ENCODE measurements at regions not wholly inside any gene's neighbourhood (a gene's known extent, or its start where the extent isn't known, plus 50 kb on each side); places are given as distances from the start of the nearest gene placed in this dataset.
A peak's percentile ranks its signal among the peaks of the same experiment; 100 is the strongest.

- TF ChIP-seq ZFY (CRISPR knock-in tag; IDR thresholded peaks at IDR 0.05) (peak; percentile 39; the same call in 1 of the 2 replicates), FOXM1 (CRISPR knock-in tag; IDR thresholded peaks at IDR 0.05) (no peak), ZFX (CRISPR knock-in tag; IDR thresholded peaks at IDR 0.05; ENCODE audit: low read depth) (peak; percentile 47), KDM4B (CRISPR knock-in tag; IDR thresholded peaks at IDR 0.05) (peak; percentile 39; the same call in 1 of the 2 replicates), ARNT2 (CRISPR knock-in tag; IDR thresholded peaks at IDR 0.05; ENCODE audit: low read depth) (0 out of 2 replicates have a peak, but pooled peaks have one; percentile 25), ZUFSP (CRISPR knock-in tag; IDR thresholded peaks at IDR 0.05; ENCODE audit: borderline replicate concordance) (no peak), ZMYM4 (CRISPR knock-in tag; IDR thresholded peaks at IDR 0.05) (0 out of 2 replicates have a peak, but pooled peaks have one; percentile 31), HNRNPLL (IDR thresholded peaks at IDR 0.05; ENCODE audit: low read depth, low read length, poor library complexity, severe bottlenecking) (peak; percentile 15), MED8 (CRISPR knock-in tag; IDR thresholded peaks at IDR 0.05; ENCODE audit: insufficient replicate concordance) (no peak), ZNF777 (CRISPR knock-in tag; IDR thresholded peaks at IDR 0.05) (peak; percentile 71), HOXA7 (CRISPR knock-in tag; IDR thresholded peaks at IDR 0.05) (0 out of 2 replicates have a peak, but pooled peaks have one; percentile 9), ZNF235 (CRISPR knock-in tag; IDR thresholded peaks at IDR 0.05; ENCODE audit: borderline replicate concordance) (0 out of 2 replicates have a peak, but pooled peaks have one; percentile 36), RNF2 (conservative IDR thresholded peaks at IDR 0.05; ENCODE audit: low read depth) (0 out of 2 replicates have a peak, but pooled peaks have one; percentile 42), GZF1 (CRISPR knock-in tag; IDR thresholded peaks at IDR 0.05) (0 out of 2 replicates have a peak, but pooled peaks have one; percentile 8), KLF16 (CRISPR knock-in tag; IDR thresholded peaks at IDR 0.05) (peak in 1 of 2 experiments; percentile 4; a peak in 1 of 4 replicates)
- TF ChIP-seq, protein P1, sequence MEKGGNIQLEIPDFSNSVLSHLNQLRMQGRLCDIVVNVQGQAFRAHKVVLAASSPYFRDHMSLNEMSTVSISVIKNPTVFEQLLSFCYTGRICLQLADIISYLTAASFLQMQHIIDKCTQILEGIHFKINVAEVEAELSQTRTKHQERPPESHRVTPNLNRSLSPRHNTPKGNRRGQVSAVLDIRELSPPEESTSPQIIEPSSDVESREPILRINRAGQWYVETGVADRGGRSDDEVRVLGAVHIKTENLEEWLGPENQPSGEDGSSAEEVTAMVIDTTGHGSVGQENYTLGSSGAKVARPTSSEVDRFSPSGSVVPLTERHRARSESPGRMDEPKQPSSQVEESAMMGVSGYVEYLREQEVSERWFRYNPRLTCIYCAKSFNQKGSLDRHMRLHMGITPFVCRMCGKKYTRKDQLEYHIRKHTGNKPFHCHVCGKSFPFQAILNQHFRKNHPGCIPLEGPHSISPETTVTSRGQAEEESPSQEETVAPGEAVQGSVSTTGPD (CRISPR knock-in tag; IDR thresholded peaks at IDR 0.05): no peak
- TF ChIP-seq, protein P2, sequence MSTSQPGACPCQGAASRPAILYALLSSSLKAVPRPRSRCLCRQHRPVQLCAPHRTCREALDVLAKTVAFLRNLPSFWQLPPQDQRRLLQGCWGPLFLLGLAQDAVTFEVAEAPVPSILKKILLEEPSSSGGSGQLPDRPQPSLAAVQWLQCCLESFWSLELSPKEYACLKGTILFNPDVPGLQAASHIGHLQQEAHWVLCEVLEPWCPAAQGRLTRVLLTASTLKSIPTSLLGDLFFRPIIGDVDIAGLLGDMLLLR (CRISPR knock-in tag; IDR thresholded peaks at IDR 0.05): peak; percentile 35; the same call in 1 of the 2 replicates
- TF ChIP-seq, protein P3, sequence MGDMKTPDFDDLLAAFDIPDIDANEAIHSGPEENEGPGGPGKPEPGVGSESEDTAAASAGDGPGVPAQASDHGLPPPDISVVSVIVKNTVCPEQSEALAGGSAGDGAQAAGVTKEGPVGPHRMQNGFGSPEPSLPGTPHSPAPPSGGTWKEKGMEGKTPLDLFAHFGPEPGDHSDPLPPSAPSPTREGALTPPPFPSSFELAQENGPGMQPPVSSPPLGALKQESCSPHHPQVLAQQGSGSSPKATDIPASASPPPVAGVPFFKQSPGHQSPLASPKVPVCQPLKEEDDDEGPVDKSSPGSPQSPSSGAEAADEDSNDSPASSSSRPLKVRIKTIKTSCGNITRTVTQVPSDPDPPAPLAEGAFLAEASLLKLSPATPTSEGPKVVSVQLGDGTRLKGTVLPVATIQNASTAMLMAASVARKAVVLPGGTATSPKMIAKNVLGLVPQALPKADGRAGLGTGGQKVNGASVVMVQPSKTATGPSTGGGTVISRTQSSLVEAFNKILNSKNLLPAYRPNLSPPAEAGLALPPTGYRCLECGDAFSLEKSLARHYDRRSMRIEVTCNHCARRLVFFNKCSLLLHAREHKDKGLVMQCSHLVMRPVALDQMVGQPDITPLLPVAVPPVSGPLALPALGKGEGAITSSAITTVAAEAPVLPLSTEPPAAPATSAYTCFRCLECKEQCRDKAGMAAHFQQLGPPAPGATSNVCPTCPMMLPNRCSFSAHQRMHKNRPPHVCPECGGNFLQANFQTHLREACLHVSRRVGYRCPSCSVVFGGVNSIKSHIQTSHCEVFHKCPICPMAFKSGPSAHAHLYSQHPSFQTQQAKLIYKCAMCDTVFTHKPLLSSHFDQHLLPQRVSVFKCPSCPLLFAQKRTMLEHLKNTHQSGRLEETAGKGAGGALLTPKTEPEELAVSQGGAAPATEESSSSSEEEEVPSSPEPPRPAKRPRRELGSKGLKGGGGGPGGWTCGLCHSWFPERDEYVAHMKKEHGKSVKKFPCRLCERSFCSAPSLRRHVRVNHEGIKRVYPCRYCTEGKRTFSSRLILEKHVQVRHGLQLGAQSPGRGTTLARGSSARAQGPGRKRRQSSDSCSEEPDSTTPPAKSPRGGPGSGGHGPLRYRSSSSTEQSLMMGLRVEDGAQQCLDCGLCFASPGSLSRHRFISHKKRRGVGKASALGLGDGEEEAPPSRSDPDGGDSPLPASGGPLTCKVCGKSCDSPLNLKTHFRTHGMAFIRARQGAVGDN (CRISPR knock-in tag; IDR thresholded peaks at IDR 0.05): peak; percentile 51
- TF ChIP-seq, protein P4, sequence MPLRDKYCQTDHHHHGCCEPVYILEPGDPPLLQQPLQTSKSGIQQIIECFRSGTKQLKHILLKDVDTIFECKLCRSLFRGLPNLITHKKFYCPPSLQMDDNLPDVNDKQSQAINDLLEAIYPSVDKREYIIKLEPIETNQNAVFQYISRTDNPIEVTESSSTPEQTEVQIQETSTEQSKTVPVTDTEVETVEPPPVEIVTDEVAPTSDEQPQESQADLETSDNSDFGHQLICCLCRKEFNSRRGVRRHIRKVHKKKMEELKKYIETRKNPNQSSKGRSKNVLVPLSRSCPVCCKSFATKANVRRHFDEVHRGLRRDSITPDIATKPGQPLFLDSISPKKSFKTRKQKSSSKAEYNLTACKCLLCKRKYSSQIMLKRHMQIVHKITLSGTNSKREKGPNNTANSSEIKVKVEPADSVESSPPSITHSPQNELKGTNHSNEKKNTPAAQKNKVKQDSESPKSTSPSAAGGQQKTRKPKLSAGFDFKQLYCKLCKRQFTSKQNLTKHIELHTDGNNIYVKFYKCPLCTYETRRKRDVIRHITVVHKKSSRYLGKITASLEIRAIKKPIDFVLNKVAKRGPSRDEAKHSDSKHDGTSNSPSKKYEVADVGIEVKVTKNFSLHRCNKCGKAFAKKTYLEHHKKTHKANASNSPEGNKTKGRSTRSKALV (CRISPR knock-in tag; IDR thresholded peaks at IDR 0.05): peak; percentile 55
Observed at GRCh38 chr10:29736366-29737073, 101.7 kb upstream of the SVIL start (continued).
